ENCODE measurements at regions not wholly inside any gene's neighbourhood (a gene's known extent, or its start where the extent isn't known, plus 50 kb on each side); places are given as distances from the start of the nearest gene placed in this dataset.
A peak's percentile ranks its signal among the peaks of the same experiment; 100 is the strongest.
"Not testable (repeated sequence)": the region's sequence is repeated elsewhere in the genome, so short reads cannot be mapped to it uniquely, and the experiment has no call there.

DNA sequence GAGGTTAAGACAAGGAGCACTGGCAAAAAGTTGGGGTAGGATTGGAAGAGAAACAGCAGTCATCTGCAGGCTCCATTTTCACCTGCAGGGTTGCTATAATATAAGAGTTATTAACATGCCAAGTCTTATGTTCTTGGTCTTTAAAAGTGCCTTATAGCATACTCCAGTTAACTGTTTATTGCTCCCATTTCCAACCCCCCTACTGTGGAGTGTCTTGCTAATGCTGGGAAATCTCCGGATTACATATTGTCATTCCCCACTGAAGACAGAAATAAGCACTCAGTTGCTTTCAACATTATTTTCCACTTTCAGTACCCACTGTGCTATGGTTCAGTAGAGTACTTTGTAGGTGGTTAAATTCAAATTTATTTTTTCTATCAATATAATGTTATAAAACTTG, 1014.3 kb downstream of the RPA4 start:
- Histone ChIP-seq H3K27me3 (no peaks in the 10 kb centered on the region), H3K4me3 (no peak overlapping the region), H3K36me3 (no peaks in the 10 kb centered on the region), H3K9me3 (no peaks in the 10 kb centered on the region)
- DNase-seq = no peak

DNA sequence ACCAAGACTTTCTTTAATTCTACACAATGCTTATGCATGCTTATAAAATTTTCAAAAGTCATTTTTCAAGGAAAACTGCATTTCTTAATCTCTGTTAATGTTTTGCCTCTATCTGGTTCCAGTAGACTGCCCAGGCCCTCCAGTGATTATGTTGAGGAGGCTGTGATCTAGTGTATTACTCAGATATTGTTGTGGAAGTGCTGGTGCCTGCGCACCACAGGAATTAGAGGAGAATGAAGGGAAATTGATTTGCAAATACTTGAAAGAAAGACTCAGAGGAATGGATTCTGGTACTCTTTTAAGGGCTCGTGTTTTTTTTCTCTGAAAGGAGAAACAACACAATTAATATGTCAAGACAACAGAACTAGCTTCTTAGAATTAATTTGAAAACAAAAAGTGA, 1015.1 kb downstream of the RPA4 start:
- no peaks in the 10 kb centered on the region for H3K27me3 ChIP-seq
- no peak for DNase-seq
- H3K4me3 ChIP-seq = no peak overlapping the region
- no peaks in the 10 kb centered on the region for H3K36me3 ChIP-seq
- H3K9me3 ChIP-seq = no peaks in the 10 kb centered on the region

DNA sequence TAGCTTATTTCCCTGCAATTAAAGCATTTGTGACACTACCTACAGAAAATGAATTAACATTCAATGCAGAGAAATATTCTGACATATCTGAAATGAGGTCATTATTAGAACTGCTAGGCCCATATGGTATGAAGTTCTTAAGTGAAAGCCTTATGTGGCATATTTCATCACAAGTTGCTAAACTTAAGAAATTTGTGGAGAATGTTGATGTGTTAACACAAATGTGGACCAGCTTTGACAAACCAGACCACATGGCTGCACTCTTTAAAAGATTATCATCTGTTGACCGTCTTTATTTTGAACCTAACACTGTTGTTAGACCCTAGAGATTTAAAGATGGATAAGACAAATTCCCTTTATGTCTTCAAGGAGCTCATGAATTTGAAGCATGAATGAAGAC, 1024.1 kb downstream of the RPA4 start:
- DNase-seq = no peak
- H3K4me3 ChIP-seq = no peak overlapping the region
- H3K36me3 ChIP-seq = no peaks in the 10 kb centered on the region
- no peaks in the 10 kb centered on the region for H3K27me3 ChIP-seq
- H3K9me3 ChIP-seq = no peaks in the 10 kb centered on the region

DNA sequence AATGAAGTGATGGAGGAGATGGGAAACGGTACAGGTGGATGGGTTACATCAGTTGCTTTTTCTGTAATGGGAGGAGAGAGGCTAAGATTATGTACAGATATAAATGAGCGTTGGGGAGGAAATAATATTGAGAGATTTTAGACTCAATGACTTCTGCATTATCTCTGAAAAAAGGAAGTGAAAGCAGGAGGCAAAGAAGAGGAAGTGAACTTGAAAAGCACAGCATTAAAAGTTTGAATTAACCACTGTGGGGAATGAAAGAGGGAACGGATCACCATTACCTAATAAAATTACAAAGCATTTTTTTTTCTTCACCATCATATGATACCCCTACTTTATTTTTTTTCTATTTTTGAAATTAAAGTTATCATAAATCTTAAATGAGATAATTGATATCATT, 1025.5 kb downstream of the RPA4 start:
- Histone ChIP-seq H3K9me3 (no peaks in the 10 kb centered on the region), H3K36me3 (no peaks in the 10 kb centered on the region), H3K4me3 (no peak overlapping the region), H3K27me3 (no peaks in the 10 kb centered on the region)
- no peak for DNase-seq

DNA sequence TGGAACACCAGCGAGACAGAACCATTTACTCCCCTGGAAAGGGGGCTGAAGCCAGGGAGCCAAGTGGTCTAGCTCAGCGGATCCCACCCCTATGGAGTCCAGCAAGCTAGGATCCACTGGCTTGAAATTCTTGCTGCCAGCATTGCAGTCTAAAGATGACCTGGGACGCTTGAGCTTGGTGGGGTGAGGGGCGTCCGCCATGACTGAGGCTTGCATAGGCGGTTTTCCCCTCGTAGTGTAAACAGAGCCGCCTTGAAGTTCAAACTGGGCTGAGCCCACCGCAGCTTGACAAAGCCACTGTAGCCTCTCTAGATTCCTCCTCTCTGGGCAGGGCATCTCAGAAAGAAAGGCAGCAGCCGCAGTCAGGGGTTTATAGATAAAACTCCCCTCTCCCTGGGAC, 1031.7 kb downstream of the RPA4 start:
- not testable (repeated sequence) for H3K9me3 ChIP-seq, DNase-seq, H3K27me3 ChIP-seq, H3K36me3 ChIP-seq, H3K4me3 ChIP-seq

DNA sequence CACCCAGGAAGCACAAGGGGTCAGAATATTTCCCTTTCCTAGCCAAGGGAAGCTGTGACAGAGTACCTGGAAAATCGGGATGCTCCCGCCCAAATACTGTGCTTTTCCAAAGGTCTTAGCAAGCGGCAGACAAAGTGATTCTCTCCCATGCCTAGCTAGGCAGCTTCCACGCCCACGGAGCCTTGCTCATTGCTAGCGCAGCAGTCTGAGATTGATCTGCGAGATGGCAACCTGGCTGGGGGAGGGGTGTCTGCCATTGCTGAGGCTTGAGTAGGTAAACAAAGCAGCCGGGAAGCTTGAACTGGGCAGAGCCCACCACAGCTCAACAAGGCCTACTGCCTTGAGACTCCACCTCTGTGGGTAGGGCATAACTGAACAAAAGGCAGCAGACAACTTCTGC, 1037.5 kb downstream of the RPA4 start:
- H3K36me3 ChIP-seq, H3K9me3 ChIP-seq, H3K27me3 ChIP-seq, H3K4me3 ChIP-seq, DNase-seq: not testable (repeated sequence)

DNA sequence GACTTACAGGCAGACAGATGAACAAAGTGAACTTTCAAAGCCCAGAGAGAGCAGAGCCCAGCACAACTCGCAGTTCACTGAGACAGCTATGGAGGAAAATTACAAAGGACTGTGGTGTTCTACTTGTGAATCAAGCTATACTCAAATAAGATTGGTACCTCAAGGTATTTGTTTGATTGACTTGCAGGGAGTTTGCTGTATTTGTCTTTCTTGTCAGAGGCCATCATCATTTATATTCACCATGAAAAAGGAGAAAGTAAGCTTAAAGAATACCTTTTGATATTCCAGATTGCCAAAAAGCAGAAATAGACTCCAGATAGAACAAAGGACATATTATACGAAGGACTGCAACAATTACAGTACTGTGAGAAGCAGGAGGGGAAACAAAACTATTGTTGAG, 1047.9 kb downstream of the RPA4 start:
- no peaks in the 10 kb centered on the region for H3K9me3 ChIP-seq

DNA sequence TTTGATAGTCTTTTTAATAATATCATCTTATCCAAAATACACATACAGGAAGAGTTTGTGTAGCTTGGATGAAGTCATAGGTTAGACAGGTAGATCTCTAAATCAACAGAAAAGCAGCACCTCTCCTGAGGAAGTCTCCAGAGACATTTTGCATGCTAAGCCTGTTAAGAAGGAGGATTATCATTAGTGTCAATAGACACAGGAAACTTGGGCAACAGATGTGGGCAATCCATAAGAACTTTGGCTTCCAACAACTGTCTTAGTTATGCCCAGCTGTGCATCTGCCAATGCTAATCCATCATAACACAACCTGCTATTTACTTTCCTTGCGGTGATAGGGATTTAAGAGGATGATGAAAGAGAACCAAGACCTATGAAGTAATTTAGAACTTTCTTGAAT, 1052.6 kb downstream of the RPA4 start:
- Histone ChIP-seq H3K4me3 (no peak overlapping the region), H3K36me3 (no peaks in the 10 kb centered on the region), H3K27me3 (no peaks in the 10 kb centered on the region), H3K9me3 (no peaks in the 10 kb centered on the region)
- DNase-seq = no peak

More for the DNA sequence above, 1047.9 kb downstream of the RPA4 start:
- no peak for DNase-seq
- H3K27me3 ChIP-seq = no peaks in the 10 kb centered on the region
- H3K36me3 ChIP-seq = no peaks in the 10 kb centered on the region
- no peak overlapping the region for H3K4me3 ChIP-seq

DNA sequence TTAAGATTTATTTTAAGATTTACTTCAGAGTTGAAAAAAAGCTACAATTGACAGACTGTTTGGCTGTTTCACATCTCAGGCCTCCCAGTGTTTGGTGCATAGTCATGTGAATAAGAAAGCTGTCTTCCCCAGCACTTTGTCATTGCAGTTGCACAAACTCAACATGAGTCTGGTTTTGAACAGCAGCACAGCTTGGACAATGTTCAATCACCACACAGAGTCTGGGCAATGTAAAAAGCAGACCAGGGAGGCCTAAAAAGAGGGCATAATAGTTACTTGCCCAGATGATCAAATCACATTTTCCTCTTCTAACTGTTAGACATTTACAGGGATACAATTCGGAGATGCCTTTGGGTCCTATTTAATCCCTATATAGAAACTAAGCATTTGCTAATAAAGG, 1055.0 kb downstream of the RPA4 start:
- H3K36me3 ChIP-seq = no peaks in the 10 kb centered on the region
- DNase-seq = no peak

DNA sequence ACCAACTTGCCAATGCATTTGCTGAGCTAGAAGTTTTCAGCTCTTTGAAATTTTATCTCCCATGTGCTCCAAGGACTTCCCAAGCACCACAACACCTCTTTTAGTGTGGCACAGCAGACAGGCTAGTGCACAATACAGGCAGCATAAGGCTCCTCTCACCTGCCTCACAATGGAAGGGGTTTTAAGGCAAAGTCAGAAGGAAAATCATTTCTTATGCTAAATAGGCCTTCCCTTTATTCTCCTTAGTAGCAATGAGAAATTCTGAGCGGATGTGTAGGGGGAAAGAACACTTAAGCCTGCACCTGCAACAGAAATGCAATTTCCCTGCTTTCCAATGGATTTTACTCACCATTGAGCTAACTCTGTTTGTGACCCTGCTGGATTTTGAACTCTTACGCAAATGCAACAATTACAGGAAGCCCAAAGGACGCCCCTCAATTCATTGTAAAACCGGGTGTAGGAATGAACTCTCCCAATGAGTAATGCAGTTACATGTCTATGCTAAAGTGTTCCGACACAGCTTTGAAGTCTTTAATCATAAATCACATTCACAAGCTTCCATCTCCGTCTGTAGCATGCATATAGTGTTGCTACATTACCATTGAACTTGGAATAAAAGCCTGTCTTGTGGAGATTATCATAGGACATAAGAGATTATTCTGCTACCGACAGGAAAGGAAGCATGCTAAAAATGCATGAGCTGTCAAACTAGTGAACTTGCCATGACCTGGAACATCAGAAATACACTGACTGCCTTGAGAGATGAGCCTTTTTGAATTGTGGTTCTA, 1084.9 kb downstream of the RPA4 start:
- H3K36me3 ChIP-seq = no peaks in the 10 kb centered on the region
- H3K27me3 ChIP-seq = no peaks in the 10 kb centered on the region
- no peaks in the 10 kb centered on the region for H3K9me3 ChIP-seq
- H3K4me3 ChIP-seq = no peak overlapping the region
- DNase-seq = no peak

More for the DNA sequence above, 1055.0 kb downstream of the RPA4 start:
- H3K4me3 ChIP-seq = no peak overlapping the region
- H3K9me3 ChIP-seq = no peaks in the 10 kb centered on the region
- no peaks in the 10 kb centered on the region for H3K27me3 ChIP-seq

DNA sequence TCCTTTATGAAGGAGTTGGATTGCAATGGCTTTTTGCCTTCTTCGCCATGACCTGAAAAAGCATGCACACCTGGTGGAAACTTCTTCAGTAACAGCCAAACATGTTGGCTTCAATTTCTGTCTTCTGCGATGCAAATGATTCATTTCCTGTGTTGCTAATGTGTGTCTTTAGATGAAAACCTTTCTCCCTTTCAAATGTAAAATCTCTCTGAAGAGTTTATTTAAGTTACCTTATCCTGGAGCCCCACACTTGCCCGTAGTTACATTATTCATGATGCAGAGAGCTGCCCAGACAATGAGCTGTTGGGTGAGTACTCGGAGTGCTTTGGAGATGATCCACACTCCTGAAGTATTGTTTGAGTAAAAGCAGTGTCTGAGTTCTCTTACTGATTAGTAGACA, 1100.9 kb downstream of the RPA4 start:
- no peaks in the 10 kb centered on the region for H3K27me3 ChIP-seq
- peak; percentile 15 for DNase-seq
- no peak overlapping the region for H3K4me3 ChIP-seq
- H3K9me3 ChIP-seq = no peaks in the 10 kb centered on the region
- H3K36me3 ChIP-seq = no peaks in the 10 kb centered on the region

DNA sequence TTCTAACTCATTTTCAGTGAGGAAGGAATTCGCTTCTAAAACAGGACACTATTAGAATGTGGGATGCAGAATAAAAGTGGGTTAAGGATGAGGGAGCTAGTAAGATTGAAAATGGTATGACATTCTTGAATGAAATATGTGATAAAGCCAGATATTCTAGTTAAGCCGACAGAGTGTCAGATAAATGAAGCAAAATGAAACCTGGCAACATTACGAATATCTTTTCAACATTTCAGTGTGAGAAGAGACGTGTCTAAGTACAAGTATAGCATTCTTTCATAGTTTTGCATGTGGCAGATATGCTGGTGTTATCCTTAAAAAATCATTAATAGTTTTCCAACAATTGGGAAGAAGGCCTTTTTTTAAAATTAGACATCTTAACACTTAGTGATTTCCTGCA, 1101.4 kb downstream of the RPA4 start:
- H3K27me3 ChIP-seq = no peaks in the 10 kb centered on the region
- no peak for DNase-seq
- no peak overlapping the region for H3K4me3 ChIP-seq
- H3K9me3 ChIP-seq = no peaks in the 10 kb centered on the region
- no peaks in the 10 kb centered on the region for H3K36me3 ChIP-seq

DNA sequence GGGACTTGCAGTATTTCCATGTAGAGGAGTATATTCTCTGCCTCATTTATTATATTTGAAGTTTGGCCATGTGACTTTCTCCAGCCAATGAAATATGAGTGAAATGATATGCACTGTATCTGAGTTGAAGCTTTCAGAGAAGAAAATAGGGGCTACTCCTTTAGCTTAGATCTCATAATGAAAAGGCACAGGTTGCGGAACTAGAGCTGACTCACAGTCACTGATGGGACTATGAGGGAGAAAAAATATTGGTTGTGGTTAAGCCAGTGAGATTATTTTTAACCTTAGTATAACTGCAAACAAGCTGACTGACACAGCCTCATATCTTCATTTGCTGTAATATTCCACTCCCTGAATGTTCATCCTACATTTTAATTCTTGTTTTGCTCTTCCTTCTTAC, 1104.3 kb downstream of the RPA4 start:
- no peak for DNase-seq
- H3K9me3 ChIP-seq = no peaks in the 10 kb centered on the region
- no peaks in the 10 kb centered on the region for H3K27me3 ChIP-seq
- no peaks in the 10 kb centered on the region for H3K36me3 ChIP-seq
- no peak overlapping the region for H3K4me3 ChIP-seq

DNA sequence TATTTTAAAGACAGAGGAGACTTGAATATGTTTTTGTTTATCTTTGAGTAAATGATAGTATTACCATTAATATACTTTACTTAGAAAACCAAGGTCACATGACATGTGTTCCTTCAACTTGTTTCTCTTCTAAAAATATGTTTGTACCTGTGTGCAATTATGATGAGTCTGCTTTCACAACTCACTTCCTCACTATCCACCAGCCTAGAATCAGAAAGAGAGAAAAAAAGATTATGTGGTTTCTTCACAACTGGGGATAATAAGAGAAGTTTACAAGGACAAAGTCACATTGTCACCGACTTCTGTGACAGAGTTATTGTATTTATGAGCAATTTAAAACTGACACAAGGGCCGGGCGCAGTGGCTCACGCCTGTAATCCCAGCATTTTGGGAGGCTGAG, 1112.1 kb downstream of the RPA4 start:
- no peaks in the 10 kb centered on the region for H3K27me3 ChIP-seq
- no peak overlapping the region for H3K4me3 ChIP-seq
- no peak for DNase-seq
- no peaks in the 10 kb centered on the region for H3K9me3 ChIP-seq
- H3K36me3 ChIP-seq = no peaks in the 10 kb centered on the region

DNA sequence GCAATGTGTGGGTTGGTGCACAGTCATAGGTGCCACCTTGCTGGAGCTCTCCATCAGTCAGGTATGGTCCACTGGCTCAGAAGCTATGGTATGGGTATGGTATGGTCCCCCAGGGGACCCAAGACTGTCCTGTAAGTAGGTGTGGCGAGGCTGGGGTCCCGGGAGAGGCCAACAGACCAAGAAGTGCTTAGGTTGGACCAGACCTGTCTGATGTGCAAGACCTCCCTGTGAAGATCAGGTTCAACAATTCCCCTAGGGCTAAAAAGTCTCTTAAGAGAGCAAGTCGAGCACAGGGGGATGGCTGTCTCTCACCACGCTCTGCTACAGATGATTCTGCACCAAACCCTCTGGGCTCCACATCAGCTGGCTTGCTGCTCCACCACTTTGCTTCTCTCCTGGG, 1145.0 kb downstream of the RPA4 start:
- H3K27me3 ChIP-seq = no peaks in the 10 kb centered on the region
- DNase-seq = no peak
- H3K36me3 ChIP-seq = no peaks in the 10 kb centered on the region
- H3K9me3 ChIP-seq = no peaks in the 10 kb centered on the region
- no peak overlapping the region for H3K4me3 ChIP-seq

DNA sequence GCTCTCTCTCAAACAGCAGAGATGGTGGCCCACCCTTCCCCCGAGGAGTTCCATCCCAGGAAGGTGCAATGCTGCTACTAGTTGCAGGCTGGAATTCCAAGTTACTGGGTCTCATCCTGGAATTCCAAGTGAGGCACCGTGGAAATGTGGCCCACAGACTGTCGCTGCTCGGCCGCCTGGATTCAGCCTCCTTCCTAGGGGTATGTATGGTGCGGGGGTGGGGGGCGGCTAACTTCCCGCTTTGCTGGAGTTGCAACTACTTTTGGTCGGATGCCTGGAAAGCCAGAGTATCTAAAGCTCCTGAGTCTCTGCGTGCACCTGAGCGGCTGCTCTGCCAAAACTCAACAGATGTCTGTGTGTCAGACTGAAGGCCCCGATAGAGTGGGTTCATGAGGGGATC, 1146.2 kb downstream of the RPA4 start:
- H3K4me3 ChIP-seq = no peak overlapping the region
- H3K9me3 ChIP-seq = no peaks in the 10 kb centered on the region
- no peaks in the 10 kb centered on the region for H3K27me3 ChIP-seq
- H3K36me3 ChIP-seq = no peaks in the 10 kb centered on the region
- no peak for DNase-seq

DNA sequence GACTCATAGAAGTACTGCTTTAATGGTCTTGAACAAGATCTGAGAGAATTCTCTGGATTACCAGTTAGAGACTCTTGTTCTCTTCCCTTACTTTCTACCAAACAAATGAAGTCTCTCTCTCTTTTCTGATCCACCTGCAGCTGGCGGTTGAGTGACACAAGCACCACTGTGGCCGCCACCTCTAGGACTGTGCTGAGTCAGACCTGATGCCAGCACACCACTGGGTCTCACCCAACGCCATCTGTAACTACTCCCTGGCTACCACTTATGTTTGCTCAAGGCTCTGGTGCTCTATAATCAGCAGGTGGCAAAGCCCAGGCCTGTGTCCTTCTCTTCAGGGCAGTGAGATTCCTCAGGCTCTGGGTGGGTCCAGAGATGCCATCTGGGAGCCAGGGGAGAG, 1173.5 kb downstream of the RPA4 start:
- Histone ChIP-seq H3K4me3 (no peak overlapping the region), H3K9me3 (no peaks in the 10 kb centered on the region; the same call in 1 of the 2 replicates), H3K36me3 (no peaks in the 10 kb centered on the region), H3K27me3 (no peaks in the 10 kb centered on the region)
- DNase-seq = no peak

DNA sequence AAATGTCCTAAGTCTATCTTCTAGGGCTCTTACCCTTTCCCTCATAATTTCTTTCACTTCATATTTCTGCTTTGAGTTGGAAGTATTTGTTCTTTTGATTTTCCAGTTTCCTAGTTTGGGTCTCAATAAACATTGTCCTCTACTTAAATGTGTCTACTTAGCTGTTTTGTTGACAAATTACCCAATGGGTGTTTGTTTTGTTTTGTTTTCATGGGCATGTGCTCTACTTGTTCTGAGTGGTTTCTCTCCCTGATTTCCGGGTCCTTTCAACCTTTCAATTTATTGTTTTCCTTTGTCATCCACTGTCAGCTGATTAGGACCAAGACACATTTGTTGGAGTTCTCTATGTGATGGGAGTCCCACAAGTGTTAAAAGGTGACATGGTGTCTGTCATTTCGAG, 1181.4 kb downstream of the RPA4 start:
- H3K9me3 ChIP-seq = no peaks in the 10 kb centered on the region
- no peak overlapping the region for H3K4me3 ChIP-seq
- no peaks in the 10 kb centered on the region for H3K36me3 ChIP-seq

DNA sequence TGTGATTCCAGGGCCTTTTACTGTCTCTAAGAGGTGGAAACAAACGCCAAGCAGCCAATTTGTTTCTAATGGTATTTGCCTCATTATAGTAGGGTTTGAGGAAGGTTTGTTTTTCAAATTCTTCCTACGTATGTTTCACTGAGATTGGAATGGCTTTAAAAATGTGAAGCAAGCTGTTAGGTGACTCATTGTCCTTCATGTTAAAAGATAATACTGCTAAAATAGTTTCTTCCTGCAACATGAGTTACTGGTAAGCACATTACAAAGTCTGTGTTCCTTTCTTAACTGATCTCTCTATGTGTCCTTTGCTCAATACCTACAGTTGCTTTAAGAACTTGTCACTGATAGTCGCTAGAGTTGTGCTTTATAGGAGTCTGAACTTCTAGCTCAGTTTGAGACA, 1183.9 kb downstream of the RPA4 start:
- no peaks in the 10 kb centered on the region for H3K9me3 ChIP-seq

More for the DNA sequence above, 1181.4 kb downstream of the RPA4 start:
- DNase-seq = no peak
- no peaks in the 10 kb centered on the region for H3K27me3 ChIP-seq

More for the DNA sequence above, 1183.9 kb downstream of the RPA4 start:
- Histone ChIP-seq H3K27me3 (no peaks in the 10 kb centered on the region), H3K36me3 (no peaks in the 10 kb centered on the region), H3K4me3 (no peak overlapping the region)
- no peak for DNase-seq
